ENCODE measurements at regions not wholly inside any gene's neighbourhood (a gene's known extent, or its start where the extent isn't known, plus 50 kb on each side); places are given as distances from the start of the nearest gene placed in this dataset.

DNA sequence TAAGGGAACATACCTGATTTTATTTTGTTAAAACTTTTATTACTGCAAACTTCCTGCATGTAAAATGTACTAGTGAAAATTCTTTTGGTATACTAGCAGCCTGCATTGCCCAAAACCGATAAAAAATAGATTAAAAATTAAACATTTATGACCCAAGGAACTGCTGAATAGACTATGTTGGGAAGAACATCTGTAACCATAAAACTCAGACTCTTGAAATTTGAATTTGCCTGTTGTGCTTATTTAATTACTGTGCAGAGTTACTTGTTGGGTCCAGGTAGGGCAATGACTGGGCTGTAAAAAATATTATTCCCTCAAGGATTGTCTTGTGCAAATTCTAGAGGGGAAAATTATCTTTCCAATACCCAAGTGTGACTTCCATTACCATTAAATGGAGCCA lies 193.5 kb upstream of the PITRM1 start:
- DNase-seq = no peak

DNA sequence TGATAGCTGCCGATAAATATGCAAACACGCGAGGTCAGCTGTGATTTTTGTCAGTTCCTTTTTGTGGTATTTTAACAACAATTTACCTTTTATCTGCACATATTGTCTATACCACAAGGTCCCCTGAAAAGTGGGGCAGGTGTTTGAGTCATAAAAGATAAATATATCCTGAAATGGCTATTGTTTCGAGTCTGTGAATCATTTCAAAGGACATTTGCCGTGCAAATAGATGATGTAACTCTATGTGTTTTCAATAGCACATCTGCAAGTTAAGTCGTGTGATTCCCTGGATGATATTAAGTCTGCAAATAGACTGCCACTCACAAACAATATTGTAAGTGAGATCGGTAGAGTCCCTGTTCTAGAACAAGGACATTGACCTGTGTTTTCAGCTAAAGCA lies 193.0 kb upstream of the PITRM1 start:
- DNase-seq = no peak

DNA sequence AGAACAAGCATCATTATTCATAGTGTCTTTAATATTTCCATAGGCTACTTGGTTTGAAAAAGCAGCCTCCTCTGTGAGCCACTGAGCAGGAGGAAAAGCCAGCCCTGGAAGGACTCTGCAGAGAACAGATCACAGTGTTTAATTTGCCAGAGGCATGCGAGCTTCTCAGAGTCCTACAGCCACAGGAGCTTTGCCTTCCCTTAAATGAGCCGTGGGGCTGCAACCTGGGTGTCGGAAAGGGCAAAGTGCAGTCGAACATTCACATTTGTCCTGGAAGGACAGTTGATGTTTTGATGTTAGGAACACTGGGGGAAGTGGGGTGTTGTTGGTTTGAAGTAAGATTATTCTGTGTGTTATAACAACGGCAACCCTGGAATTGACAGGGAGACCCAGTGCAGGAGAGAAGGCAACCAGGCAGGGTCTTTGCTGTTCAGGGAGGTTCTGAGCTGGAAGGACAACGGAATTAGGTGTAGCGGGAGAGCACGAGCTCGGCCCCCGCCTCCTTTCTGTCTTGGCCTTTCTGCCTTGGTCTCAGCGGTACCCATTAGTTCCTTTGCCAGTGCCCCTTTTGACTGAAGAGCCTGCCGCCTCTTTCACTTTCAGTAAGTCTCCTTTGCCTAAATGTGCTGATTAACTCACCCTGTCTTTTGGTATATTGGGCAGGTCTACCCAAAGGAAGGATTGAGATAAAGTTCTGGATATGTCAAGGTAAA lies 192.3 kb upstream of the PITRM1 start:
- DNase-seq = no peak

DNA sequence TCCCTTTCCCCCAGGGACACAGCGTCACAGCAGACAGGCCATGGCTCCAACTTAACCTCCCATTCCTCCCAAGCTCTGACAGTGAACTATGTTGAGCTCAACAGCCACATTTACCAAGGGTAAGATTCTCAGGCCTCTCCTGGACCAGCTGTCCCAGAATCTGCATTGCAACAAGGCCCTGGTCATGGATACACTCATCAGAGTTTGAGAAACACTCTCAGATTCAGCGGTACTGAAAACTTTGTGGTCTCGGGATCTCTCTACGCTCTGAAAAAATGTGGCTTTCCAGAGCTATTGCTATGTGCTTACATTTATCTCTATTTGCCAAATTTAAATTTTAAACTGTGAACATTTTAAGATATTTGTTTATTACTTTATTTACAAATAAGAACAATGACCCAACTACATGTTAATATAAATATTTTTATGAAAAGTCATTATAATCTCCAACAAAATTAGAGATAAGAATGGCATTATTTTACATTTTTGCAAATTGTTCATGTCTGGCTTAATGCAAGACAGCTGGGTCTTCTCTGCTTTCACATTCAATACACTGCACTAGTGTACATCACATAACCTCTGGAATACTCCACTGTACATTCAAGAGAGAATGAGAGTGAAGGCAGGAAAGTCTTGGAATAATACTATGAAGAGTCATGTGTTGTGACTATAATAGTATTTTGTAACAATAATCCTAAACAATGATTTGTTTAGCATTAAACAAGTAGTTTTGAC lies 190.9 kb upstream of the PITRM1 start:
- no peak for DNase-seq

DNA sequence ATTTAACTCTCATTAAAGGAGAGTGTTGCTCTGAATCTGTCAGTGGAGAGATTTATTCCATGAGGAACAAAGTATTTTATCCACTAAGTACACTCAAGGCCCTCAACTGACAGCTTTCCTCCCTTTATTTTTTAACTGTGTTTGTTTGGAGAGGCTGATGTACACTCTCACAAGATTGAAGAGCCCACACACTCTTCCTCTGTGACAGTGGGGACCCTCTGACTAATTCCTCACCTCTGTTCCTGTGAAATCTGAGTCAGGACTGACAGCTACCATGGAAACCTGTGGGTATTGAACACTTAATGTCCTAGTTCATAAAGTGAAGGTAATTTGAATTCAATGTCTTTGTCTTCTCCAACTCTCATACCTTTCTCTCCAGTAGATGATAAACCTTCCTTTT lies 189.8 kb upstream of the PITRM1 start:
- no peak for DNase-seq

DNA sequence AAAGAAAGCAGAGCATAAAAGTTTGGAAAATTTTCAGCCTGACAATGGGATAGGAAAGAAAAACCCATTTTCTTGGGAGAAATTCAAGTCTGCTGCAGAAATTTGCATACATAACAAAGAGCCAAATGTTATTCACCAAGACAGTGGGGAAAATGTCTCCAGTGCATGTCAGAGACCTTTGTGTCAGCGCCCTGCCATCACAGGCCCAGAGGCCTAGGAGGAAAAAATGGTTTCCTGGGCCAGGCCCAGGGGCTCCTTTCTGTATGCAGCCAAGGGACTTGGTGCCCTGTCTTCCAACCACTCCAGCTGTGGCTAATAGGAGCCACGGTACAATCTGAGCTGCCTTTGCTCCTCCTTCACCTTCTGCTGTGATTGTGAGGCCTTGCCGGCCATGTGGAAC lies 189.1 kb upstream of the PITRM1 start:
- no peak for DNase-seq

DNA sequence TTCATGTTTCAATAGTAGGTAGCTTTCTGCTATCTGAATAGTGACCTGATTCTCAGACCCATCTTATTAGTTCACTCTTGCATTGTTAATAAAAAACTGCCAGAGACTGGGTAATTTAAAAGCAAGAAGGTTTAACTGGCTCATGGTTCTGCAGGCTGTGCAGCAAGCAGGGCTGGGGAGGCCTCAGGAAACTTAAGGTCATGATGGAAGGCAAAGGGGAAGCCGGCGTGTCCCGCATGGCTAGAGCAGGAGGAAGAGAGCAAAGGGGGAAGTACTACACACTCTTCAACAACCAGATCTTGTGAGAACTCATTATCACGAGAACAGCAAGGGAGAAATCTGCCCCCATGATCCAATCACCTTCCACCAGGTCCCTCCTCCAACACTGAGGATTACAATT lies 185.2 kb upstream of the PITRM1 start:
- DNase-seq = no peak

DNA sequence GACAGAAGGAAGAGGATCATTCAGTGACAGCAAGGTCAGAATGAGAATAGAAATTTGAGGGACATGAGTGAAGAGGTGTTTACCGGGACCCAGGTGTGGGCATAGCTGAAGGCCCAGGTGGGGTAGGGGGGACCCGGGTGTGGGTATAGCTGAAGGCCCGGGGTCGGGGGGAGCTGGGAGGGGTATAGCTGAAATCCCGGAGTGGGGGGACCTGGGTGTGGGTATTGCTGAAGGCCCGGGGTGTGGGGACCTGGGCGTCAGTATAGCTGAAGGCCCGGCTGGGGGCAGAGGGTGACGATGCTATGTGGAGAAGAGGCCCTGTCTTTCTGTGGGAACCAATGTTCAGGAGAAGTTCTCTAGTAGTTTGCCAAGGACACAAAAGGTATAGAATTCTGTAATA lies 183.0 kb upstream of the PITRM1 start:
- DNase-seq = no peak

DNA sequence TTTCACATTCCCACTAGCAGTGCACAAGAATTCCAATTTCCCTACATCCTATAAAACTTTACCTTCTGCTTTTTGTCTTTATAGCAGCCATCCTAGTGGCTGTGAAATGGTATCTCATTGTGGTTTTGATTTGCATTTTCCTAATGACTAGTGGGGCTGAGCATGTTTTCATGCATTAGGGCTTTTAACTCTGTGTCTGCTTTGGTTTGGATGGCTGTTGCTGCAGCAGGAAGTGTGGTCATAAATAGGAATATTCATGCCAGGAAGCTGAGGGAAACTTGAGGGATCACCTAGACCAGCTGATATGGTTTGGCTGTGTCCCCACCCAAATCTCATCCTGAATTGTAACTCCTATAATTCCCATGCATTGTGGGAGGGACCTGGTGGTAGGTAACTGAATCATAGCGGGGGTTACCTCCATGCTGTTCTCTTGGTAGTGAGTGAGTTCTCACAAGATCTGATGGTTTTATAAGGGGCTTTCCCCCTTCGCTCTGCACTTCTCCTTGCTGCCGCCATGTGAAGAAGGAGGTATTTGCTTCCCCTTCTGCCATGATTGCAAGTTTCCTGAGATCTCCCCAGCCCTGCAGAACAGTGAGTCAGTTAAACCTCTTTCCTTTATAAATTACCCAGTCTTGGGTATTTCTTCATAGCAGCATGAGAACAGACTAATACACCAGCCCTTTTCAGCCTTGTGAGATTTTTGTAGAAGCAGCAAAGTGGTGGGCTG lies 181.8 kb upstream of the PITRM1 start:
- DNase-seq = no peak

DNA sequence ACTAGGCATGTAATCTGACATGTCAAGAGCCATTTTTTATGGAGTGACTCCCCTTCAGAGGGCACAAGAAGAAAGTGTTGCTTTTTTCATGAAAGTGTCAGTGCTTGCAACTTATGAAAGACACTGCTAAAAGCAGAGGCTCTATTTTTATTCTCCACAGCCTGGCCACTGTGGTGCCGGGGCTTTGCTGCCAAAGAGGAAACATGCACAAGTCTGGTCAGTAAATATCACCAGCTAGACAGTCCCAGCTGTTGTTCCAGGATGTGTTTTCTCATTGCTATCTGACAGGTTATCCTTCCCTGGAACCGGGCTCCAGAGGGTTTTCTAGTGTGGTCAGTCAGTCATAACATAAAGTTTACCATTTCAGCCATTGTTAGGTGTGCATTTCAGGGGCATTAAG lies 180.7 kb upstream of the PITRM1 start:
- no peak for DNase-seq

DNA sequence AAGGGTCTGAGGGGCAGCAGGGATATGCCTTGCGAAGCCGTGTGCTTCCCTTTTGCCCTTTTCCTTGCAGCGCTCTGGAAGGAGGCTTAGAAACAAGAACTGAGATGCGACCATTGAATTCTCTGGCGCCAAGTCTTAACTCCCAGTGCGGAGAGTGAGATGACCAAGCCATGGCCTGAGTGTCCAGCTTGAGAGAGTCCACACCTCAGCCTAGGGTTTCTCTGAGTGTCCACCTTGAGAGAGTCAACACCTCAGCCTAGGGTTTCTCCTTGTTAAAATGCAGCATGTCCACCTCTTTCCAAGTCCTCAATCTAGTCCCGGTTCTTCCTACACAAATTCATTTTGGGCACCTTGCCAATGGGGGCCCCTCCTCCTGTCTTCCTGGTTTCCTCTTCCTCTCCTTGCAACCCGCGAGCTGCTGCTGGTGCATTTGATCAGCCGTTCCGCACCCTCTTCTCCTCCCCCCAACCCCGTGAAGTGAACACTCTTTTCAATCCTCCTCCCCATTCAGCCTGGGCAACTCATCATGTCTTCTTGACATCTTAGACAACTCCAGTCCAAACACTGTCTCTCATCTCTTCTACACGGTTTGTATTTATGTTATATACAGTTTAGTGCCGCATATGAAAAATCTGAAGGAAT lies 178.2 kb upstream of the PITRM1 start:
- DNase-seq = no peak

DNA sequence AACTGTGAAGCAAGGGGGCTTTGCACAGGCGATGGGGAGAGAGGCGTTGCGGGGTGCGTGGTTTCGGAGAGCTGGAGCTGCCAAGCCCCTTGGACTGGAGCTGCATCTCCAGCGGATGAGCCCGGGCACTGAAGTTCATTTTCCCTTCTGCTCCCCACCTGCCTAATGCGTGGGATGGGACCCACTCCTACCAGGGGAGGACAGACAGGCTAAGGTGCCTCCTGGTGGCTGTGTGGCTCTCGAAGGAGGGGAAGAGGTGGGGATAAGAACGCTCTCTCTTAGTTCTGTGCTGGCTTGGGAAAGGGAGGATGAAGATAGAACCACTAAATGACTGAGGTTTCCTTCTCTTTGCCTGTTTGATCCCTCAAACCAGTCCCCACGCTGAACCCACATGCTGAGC lies 177.6 kb upstream of the PITRM1 start:
- DNase-seq = no peak

DNA sequence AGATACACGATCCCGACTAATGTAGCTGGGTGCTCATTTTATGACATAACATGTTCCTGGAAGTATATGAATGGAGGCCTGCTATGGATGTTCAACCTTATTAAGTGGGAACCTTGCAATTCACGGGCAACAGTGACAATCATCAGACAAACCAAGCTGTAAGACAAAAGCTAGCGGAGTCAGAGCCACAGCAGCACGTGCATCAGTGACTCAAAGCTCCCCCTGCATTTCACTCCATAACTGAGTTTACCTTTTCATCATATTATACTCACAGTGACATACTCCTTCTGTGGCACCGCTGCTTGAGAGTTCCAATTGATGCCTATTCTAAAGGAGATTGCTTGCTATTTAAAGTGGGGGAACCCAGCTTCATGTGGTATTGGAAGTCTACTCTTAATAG lies 176.0 kb upstream of the PITRM1 start:
- no peak for DNase-seq

DNA sequence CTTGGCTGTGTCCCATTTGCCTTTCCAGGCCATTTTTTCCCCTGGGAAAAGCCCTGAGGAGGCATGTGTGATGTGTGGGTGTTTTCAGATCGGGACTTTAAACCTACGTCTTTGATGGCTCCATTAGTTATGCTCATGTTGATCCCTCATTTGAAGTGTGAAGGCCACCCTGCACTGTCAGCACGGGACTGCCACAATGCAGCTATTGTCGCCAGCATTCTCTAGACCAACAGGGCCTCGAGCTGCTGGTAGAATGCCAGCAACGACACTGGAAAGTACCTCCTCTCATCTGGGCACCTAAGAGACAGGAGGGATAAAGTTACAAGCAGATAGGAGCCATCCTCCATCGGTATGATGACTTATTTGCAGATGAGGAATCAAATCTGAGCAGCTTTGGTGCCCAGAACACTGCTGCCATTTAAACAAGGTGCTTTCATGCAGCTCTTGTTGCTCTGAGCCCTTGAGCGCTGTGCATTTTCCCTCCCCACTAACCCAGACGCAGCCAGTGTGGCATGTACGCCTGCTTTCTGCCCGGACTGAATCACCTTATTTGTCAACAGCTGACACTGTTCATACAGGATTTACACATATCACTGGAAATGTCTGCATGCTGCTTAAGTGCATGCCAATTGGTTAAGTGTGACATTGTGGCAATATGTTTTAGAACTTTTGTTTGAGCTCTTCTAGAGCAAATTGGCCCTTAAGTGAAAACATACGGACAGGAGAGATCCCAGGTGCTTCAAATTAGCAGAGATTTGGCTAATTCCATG lies 175.0 kb upstream of the PITRM1 start:
- no peak for DNase-seq

DNA sequence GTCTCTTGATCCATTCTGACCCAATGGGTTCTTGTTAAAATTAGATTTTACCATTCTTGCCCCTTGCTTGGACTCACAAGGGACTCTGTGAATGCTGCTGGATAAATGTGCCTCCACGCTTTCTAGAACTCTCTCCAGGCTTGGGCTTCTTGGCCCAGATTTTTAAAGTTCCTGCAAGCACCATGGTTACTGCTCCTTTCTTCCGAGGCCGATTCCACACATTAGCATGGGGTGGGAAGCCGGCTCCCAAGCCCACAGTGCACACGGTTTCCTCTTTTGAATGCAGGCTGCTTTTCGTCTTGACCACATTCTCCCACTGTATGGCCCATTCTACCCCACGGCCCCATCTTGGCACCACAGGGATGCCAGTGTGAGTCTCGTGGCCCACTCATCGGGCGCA lies 174.3 kb upstream of the PITRM1 start:
- DNase-seq = no peak

DNA sequence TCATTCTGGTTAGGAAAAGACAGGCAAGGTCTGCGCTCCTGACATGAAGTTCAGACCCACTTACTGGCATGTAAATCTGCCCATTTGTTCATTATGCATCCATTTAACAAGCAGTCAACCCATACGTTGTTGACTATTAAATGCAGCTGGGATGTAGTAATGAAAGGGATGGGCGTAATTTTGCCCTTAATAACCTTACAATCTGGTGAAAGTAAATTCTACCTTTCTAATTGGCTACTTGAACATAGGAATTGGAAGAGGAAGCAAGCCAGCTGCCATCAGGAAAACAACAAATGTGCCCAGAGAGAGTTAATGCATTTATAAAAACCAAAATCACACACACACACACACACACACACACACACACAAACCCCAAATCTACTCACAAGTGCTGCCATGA lies 170.2 kb upstream of the PITRM1 start:
- DNase-seq = no peak

DNA sequence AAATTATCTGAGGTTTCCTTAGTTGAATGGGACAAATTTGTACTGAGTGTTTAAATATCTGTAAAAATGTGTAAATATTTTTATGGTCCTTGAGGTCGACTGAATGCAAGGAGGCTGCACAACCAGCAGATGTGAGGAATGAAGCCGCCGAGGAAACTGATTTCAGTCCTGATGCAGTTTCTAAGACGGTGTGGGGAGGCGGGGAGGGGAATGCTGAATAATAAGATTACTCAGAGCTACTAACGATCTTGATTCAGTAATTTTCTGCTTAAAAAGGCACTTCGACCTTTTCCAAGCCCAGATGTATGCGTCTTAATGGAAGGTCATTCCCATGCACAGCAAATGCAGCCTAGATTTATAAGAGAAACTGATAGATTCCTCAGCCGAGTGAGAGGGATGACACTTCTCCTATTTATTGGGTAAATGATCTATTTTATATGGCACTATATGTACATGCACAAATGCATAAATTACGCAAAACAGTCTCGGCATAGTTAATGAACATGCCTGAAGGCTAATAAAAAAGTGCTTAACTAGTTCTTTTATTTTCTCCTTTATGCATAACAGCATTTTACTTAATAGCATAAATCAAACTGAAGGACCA lies 167.6 kb upstream of the PITRM1 start:
- DNase-seq = no peak

DNA sequence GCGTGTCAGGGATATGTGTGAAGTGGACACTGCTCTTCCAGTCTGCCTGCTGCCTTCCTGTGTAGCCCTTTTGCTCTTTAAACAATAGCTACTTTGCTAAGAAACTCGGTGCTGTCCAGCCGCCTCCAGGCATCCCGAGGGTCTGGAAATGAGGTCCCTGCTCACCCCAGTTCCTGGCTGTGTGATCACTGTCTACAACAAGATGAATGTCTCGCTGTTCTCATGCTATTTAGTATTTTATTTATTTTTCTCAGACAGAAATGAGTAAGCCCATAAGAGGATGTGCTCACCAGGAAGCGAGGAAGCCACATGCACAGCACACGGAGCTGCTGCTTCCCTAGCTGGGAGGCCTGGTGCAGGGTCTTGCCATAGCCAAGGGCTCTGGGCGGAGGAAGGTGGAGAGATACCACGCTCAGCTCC lies 167.0 kb upstream of the PITRM1 start:
- DNase-seq = no peak

DNA sequence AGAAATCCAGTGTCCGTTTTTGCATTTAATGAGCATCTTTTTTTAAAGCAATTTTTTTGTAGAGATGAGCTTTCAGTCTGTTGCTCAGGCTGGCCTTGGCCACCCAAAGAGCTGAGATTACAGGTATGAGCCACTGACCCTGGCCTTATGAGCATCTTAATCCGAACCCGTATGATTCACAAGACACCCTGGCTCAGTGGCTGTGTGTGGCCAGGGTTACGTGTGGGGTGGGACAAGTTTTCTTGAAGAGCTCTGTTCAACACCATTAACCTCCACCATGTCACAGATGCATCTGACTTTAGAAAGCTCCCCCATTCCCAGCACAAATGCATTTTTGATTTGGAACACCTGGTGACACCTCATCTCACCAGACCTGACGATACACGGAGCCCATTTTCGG lies 166.5 kb upstream of the PITRM1 start:
- no peak for DNase-seq

DNA sequence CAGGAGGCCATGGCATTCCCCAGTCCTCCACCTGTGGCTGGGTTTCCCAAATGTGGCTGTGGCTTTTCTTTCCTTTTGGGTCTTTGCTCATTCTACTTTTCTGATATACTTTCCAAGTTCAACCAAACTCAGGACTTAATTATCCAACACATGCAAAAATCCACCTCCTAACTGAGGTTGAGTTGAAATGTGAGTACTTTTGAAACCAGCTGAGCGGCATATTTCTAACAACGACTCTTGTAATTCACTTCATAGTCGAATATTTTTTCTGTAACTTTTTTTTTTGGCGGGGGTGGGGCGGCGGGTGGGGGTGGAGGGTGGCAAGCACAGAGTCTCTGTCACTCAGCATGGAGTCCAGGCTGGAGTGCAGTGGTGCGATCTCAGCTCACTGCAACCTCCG lies 165.2 kb upstream of the PITRM1 start:
- DNase-seq = no peak

DNA sequence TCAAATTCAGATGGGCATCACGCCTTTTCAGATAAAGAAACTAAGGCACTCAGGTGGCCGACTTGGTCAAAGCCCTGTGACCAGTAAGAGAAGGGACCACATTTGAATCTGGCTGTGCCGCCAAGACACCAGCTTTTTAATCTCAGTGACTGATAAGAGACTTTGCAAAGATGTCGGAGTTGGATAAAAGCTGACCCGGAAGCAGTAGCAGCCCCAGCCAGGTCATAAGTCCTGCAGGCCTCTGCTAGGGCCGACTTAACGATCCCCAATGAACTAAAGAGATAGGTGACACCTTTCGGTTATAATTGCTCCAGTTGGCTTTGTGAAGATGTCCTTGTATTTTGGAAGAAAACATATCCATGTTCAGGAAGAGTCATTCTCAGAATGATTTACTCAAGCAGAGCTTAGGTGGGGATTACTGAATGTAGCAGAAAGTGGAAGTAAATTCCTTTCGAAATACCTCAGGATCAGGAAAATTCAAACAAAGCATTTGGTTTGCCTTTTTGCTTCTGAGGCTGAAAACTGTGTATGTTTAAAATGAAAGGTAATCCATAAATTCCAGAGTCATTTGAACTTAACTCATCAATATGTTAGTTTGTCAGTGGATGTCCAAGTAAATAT lies 164.2 kb upstream of the PITRM1 start:
- no peak for DNase-seq

DNA sequence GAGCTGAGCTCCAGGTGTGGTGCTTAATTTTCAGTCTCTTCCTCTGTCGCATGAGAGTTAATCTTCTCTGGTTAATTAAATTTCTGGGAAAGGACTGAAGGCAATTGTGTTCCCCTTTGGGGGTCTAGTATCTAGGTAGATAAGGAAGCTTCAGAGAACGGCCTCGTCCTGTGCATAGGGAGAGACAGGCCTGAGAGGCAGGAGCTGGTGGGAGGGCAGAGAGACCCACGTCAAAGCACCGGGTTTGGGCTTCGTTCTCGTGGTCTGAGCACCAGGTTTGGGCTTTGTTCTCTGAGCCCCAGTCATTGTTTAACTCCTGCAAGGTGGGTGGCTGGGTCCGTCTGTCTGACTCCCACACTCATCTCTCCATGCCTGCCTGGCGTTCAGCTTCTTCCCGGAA lies 160.8 kb upstream of the PITRM1 start:
- DNase-seq = no peak

All from T1000 (cell line).